ENCODE measurements at regions not wholly inside any gene's neighbourhood (a gene's known extent, or its start where the extent isn't known, plus 50 kb on each side); places are given as distances from the start of the nearest gene placed in this dataset.

GRCh38 chr10:44064987-44065787 lies 319.7 kb downstream of the CXCL12 start:
- TF ChIP-seq EZH2phosphoT487 (IDR thresholded peaks at IDR 0.05; ENCODE audit: borderline replicate concordance), result no peak
- Histone ChIP-seq H3F3A (ENCODE audit: low read depth) (no peaks in the 10 kb centered on the region), H2AFZ (ENCODE audit: low read length) (no peak overlapping the region), H3K9me3 (ENCODE audit: insufficient read depth, low read depth, low read length) (no peaks in the 10 kb centered on the region; the same call in 1 of the 2 replicates), H3K9me2 (replicated peaks; ENCODE audit: low read depth, low read length) (no peaks in the 10 kb centered on the region), H4K20me1 (ENCODE audit: insufficient read depth, low read length, poor library complexity, severe bottlenecking) (no peaks in the 10 kb centered on the region), H3K9ac (ENCODE audit: low read depth, low read length, poor library complexity, severe bottlenecking) (no peak overlapping the region), H3K4me2 (ENCODE audit: low read depth, low read length, poor library complexity, severe bottlenecking) (no peak overlapping the region), H3K36me3 (ENCODE audit: insufficient read depth, low read length) (no peaks in the 10 kb centered on the region), H3K79me2 (ENCODE audit: insufficient read depth, low read length) (no peaks in the 10 kb centered on the region), H3K4me1 (ENCODE audit: insufficient read depth, low read length, poor library complexity, severe bottlenecking) (no peaks in the 10 kb centered on the region), H3K4me3 (ENCODE audit: low read length, poor library complexity, severe bottlenecking) (no peak overlapping the region), H3K27me3 (ENCODE audit: insufficient read depth, low read length, poor library complexity, severe bottlenecking) (no peaks in the 10 kb centered on the region)

GRCh38 chr10:44064317-44064716 lies 320.6 kb downstream of the CXCL12 start:
- no peaks in the 10 kb centered on the region for H3K79me2 ChIP-seq (ENCODE audit: insufficient read depth, low read length)
- no peaks in the 10 kb centered on the region for H3K36me3 ChIP-seq (ENCODE audit: insufficient read depth, low read length)
- no peaks in the 10 kb centered on the region for H3K9me2 ChIP-seq (replicated peaks; ENCODE audit: low read depth, low read length)
- no peak overlapping the region for H3K9ac ChIP-seq (ENCODE audit: low read depth, low read length, poor library complexity, severe bottlenecking)
- no peak for TF ChIP-seq EZH2phosphoT487 (IDR thresholded peaks at IDR 0.05; ENCODE audit: borderline replicate concordance)
- TF ChIP-seq, protein P1, sequence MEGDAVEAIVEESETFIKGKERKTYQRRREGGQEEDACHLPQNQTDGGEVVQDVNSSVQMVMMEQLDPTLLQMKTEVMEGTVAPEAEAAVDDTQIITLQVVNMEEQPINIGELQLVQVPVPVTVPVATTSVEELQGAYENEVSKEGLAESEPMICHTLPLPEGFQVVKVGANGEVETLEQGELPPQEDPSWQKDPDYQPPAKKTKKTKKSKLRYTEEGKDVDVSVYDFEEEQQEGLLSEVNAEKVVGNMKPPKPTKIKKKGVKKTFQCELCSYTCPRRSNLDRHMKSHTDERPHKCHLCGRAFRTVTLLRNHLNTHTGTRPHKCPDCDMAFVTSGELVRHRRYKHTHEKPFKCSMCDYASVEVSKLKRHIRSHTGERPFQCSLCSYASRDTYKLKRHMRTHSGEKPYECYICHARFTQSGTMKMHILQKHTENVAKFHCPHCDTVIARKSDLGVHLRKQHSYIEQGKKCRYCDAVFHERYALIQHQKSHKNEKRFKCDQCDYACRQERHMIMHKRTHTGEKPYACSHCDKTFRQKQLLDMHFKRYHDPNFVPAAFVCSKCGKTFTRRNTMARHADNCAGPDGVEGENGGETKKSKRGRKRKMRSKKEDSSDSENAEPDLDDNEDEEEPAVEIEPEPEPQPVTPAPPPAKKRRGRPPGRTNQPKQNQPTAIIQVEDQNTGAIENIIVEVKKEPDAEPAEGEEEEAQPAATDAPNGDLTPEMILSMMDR (conservative IDR thresholded peaks at IDR 0.05; ENCODE audit: low read length), result no peak
- no peaks in the 10 kb centered on the region for H4K20me1 ChIP-seq (ENCODE audit: insufficient read depth, low read length, poor library complexity, severe bottlenecking)
- H3K4me1 ChIP-seq (ENCODE audit: insufficient read depth, low read length, poor library complexity, severe bottlenecking), result no peaks in the 10 kb centered on the region
- no peaks in the 10 kb centered on the region for H3F3A ChIP-seq (ENCODE audit: low read depth)
- no peak overlapping the region for H2AFZ ChIP-seq (ENCODE audit: low read length)
- no peaks in the 10 kb centered on the region; the same call in 1 of the 2 replicates for H3K9me3 ChIP-seq (ENCODE audit: insufficient read depth, low read depth, low read length)
- H3K27me3 ChIP-seq (ENCODE audit: insufficient read depth, low read length, poor library complexity, severe bottlenecking), result no peaks in the 10 kb centered on the region
- H3K4me2 ChIP-seq (ENCODE audit: low read depth, low read length, poor library complexity, severe bottlenecking), result no peak overlapping the region
- H3K4me3 ChIP-seq (ENCODE audit: low read length, poor library complexity, severe bottlenecking), result no peak overlapping the region

DNA sequence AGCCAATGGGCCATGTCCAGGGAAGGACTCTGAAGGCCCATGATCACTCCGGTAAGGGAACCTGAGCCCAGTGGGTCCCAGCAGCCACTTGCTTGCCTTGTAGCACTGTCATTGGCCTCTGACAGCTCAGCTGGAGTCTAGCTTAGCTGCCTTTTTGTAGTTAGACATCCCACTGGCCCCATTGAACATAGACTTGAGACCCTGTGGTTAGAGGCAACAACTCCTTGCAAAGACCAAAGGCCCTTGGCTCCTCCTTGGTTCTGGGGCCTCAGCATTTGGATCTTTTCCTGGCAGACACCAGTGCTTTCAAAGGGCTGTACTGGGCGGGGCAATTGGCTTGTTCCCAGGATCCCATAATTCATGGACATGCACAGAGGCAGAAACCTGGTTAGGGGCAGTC lies 321.2 kb downstream of the CXCL12 start:
- H2AFZ ChIP-seq (ENCODE audit: low read length), result no peak overlapping the region
- H3K9me2 ChIP-seq (replicated peaks; ENCODE audit: low read depth, low read length), result no peaks in the 10 kb centered on the region
- H3K79me2 ChIP-seq (ENCODE audit: insufficient read depth, low read length), result no peaks in the 10 kb centered on the region
- H3K4me1 ChIP-seq (ENCODE audit: insufficient read depth, low read length, poor library complexity, severe bottlenecking), result no peaks in the 10 kb centered on the region
- no peak overlapping the region for H3K4me3 ChIP-seq (ENCODE audit: low read length, poor library complexity, severe bottlenecking)
- H3F3A ChIP-seq (ENCODE audit: low read depth), result no peaks in the 10 kb centered on the region
- H3K36me3 ChIP-seq (ENCODE audit: insufficient read depth, low read length), result no peaks in the 10 kb centered on the region
- TF ChIP-seq EZH2phosphoT487 (IDR thresholded peaks at IDR 0.05; ENCODE audit: borderline replicate concordance), result no peak
- TF ChIP-seq, protein P1 (conservative IDR thresholded peaks at IDR 0.05; ENCODE audit: low read length), result no peak
- no peak overlapping the region for H3K9ac ChIP-seq (ENCODE audit: low read depth, low read length, poor library complexity, severe bottlenecking)
- no peaks in the 10 kb centered on the region for H4K20me1 ChIP-seq (ENCODE audit: insufficient read depth, low read length, poor library complexity, severe bottlenecking)
- H3K27me3 ChIP-seq (ENCODE audit: insufficient read depth, low read length, poor library complexity, severe bottlenecking), result no peaks in the 10 kb centered on the region
- no peak overlapping the region for H3K4me2 ChIP-seq (ENCODE audit: low read depth, low read length, poor library complexity, severe bottlenecking)
- H3K9me3 ChIP-seq (ENCODE audit: insufficient read depth, low read depth, low read length), result no peaks in the 10 kb centered on the region; the same call in 1 of the 2 replicates

- no peak overlapping the region for H2AFZ ChIP-seq (ENCODE audit: low read length)
- H3F3A ChIP-seq (ENCODE audit: low read depth), result no peaks in the 10 kb centered on the region
- no peak for TF ChIP-seq EZH2phosphoT487 (IDR thresholded peaks at IDR 0.05; ENCODE audit: borderline replicate concordance)
- TF ChIP-seq, protein P1 (conservative IDR thresholded peaks at IDR 0.05; ENCODE audit: low read length), result no peak
- no peaks in the 10 kb centered on the region for H3K27me3 ChIP-seq (ENCODE audit: insufficient read depth, low read length, poor library complexity, severe bottlenecking)
- no peaks in the 10 kb centered on the region for H3K36me3 ChIP-seq (ENCODE audit: insufficient read depth, low read length)
- no peaks in the 10 kb centered on the region for H4K20me1 ChIP-seq (ENCODE audit: insufficient read depth, low read length, poor library complexity, severe bottlenecking)
- no peaks in the 10 kb centered on the region for H3K9me2 ChIP-seq (replicated peaks; ENCODE audit: low read depth, low read length)
- H3K4me2 ChIP-seq (ENCODE audit: low read depth, low read length, poor library complexity, severe bottlenecking), result no peak overlapping the region
- H3K4me1 ChIP-seq (ENCODE audit: insufficient read depth, low read length, poor library complexity, severe bottlenecking), result no peaks in the 10 kb centered on the region
- H3K9ac ChIP-seq (ENCODE audit: low read depth, low read length, poor library complexity, severe bottlenecking), result no peak overlapping the region
- H3K79me2 ChIP-seq (ENCODE audit: insufficient read depth, low read length), result no peaks in the 10 kb centered on the region
- no peaks in the 10 kb centered on the region for H3K9me3 ChIP-seq (ENCODE audit: insufficient read depth, low read depth, low read length)
- no peak overlapping the region for H3K4me3 ChIP-seq (ENCODE audit: low read length, poor library complexity, severe bottlenecking)
These were observed 324.2 kb downstream of the CXCL12 start for GRCh38 chr10:44060719-44061118.
